Thyroid gland (tissue), 4 donors: ENCODE measurements at regions not wholly inside any gene's neighbourhood (a gene's known extent, or its start where the extent isn't known, plus 50 kb on each side); places are given as distances from the start of the nearest gene placed in this dataset.

Experiments
- DNase-seq, 2 donors: peaks; one replicate each; pipeline ENCODE4 v3.0.0-alpha.2; 2019
- H3K27ac ChIP-seq, 3 donors: fragments of 200-600 bp; sonication (generic); 1 replicate in 2 of 3; 2 replicates in 1 of 3; pipeline ENCODE4 v1.5.1; 2016 to 2019; ENCODE audit warnings: mild to moderate bottlenecking in 1 of 3, moderate library complexity in 1 of 3
- H3K27me3 ChIP-seq: fragments of 200-600 bp; sonication (generic); one replicate; pipeline ENCODE4 v1.5.1; 2019
- H3K36me3 ChIP-seq, 2 donors: fragments of 200-600 bp; sonication (generic); one replicate each; pipeline ENCODE4 v1.5.1; 2016 to 2019
- H3K4me1 ChIP-seq, 2 donors: fragments of 200-600 bp; sonication (generic); one replicate each; pipeline ENCODE4 v1.5.1; 2017 to 2019
- H3K4me3 ChIP-seq, 3 donors: fragments of 200-600 bp; sonication (generic); replicated peaks in 1 of 3; 1 replicate in 2 of 3; 2 replicates in 1 of 3; pipeline ENCODE4 v1.5.1; 2016; ENCODE audit warnings: mild to moderate bottlenecking in 1 of 3
- H3K9me3 ChIP-seq: fragments of 200-600 bp; sonication (generic); one replicate; pipeline ENCODE4 v1.5.1; 2017
- POLR2A ChIP-seq, 2 donors: fragments of 450-650 bp; IDR thresholded peaks; one replicate each; pipeline ENCODE4 v1.6.1; 2017; ENCODE audit warnings: antibody characterized with exemption in 2 of 2, mild to moderate bottlenecking in 2 of 2, moderate library complexity in 1 of 2
- WGBS, 2 donors: methylation state at CpG; one replicate each; pipeline ENCODE4 v1.1.5; 2017; 5-methylcytosine and 5-hydroxymethylcytosine counted together
- intact Hi-C: fragments of 100-400 bp; cut with DNase I; formaldehyde crosslinking; loops from one replicate; pipeline ENCODE4 v1.15.1; 2023
- TF ChIP-seq, protein P1 (sequence below), 6 experiments: fragments of 200-600 bp in 3 of 6; fragments of 450-650 bp in 3 of 6; sonication (generic) in 3 of 6; IDR thresholded peaks; one replicate each; pipeline ENCODE4 v1.5.1; 2016 to 2019; ENCODE audit warnings: antibody characterized with exemption in 6 of 6, mild to moderate bottlenecking in 2 of 6, inconsistent platforms in 1 of 6, moderate library complexity in 1 of 6

DNA sequence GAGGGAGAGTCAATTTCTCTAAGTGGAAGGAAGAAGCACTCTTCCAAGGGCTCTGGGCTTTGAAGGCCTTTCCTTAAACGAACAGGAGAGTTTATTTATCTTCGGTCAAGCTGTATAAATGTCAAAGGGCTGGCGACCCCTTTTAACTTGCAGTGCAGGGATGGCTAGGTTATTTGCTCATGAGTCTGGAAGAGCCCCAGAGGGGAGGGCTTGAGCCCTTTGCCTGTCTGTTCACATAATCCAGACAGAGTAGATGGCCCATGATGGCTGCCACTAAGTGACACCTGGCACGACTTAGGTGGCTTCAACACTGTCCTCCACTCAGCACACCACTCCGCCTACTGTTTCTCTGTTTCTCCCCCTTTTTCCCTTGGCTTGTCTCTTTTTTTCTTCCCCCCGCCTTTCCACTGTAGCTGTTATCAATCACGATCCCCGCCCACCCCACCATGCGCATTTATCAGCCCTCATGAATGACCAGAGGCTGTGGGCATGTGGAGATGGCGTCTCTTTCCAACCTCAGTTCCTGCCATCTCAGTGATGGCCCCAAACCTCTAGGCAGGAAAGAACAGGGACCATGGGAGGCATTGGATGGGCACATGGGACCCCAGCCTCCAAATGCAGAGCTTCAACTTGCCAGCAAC lies 408.7 kb upstream of the TNRC6C start:
- intact Hi-C loops, result no loop called here
- Histone ChIP-seq H3K9me3 (no peaks in the 10 kb centered on the region), H3K27ac (no peak overlapping the region), H3K4me3 (no peak overlapping the region), H3K4me1 (no peaks in the 10 kb centered on the region), H3K36me3 (no peaks in the 10 kb centered on the region), H3K27me3 (no peaks in the 10 kb centered on the region)
- WGBS, 2 donors, result 80 to 88% methylated on average over 10 of the region's 10 CpGs
- no peak for TF ChIP-seq POLR2A (IDR thresholded peaks at IDR 0.05)
- TF ChIP-seq, protein P1, sequence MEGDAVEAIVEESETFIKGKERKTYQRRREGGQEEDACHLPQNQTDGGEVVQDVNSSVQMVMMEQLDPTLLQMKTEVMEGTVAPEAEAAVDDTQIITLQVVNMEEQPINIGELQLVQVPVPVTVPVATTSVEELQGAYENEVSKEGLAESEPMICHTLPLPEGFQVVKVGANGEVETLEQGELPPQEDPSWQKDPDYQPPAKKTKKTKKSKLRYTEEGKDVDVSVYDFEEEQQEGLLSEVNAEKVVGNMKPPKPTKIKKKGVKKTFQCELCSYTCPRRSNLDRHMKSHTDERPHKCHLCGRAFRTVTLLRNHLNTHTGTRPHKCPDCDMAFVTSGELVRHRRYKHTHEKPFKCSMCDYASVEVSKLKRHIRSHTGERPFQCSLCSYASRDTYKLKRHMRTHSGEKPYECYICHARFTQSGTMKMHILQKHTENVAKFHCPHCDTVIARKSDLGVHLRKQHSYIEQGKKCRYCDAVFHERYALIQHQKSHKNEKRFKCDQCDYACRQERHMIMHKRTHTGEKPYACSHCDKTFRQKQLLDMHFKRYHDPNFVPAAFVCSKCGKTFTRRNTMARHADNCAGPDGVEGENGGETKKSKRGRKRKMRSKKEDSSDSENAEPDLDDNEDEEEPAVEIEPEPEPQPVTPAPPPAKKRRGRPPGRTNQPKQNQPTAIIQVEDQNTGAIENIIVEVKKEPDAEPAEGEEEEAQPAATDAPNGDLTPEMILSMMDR (IDR thresholded peaks at IDR 0.05), result no peak
- DNase-seq, result no peak

DNA sequence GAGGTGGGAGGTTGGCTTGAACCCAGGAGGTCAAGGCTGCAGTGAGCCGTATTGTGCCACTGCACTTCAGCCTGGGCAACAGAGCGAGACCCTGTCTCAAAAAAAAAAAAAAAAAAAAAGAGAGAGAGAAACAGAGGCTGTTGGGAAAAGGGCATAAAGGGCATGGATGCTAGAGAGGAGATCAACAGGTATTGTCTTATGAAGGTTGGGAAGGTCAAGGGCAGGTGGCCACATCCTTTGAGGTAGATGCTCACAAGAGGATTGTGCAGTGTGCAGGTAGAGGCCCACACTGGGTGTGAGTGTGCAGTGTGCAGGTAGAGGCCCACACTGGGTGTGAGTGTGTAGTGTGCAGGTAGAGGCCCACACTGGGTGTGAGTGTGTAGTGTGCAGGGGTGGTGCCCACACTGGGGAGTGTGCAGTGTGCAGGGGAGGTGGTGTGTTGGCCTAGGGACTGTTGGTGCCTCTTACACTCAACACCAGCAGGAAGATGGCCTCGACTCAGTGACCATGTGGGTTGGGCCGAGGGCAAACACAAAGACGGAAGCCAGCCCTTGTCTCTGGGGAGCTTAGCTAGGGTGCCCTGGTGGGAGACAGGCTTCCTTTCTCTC lies 404.9 kb upstream of the TNRC6C start:
- intact Hi-C loops, result no loop called here
- no peaks in the 10 kb centered on the region for H3K9me3 ChIP-seq
- H3K27ac ChIP-seq, result no peak overlapping the region
- TF ChIP-seq POLR2A (IDR thresholded peaks at IDR 0.05), result no peak
- H3K4me1 ChIP-seq, result peaks cover 6 to 14% of the 10 kb centered on the region in 2 donors
- DNase-seq, result no peak
- no peaks in the 10 kb centered on the region for H3K36me3 ChIP-seq
- H3K4me3 ChIP-seq, result no peak overlapping the region
- 83 to 91% methylated on average over 5 of the region's 5 CpGs for WGBS, 2 donors
- H3K27me3 ChIP-seq, result no peaks in the 10 kb centered on the region

DNA sequence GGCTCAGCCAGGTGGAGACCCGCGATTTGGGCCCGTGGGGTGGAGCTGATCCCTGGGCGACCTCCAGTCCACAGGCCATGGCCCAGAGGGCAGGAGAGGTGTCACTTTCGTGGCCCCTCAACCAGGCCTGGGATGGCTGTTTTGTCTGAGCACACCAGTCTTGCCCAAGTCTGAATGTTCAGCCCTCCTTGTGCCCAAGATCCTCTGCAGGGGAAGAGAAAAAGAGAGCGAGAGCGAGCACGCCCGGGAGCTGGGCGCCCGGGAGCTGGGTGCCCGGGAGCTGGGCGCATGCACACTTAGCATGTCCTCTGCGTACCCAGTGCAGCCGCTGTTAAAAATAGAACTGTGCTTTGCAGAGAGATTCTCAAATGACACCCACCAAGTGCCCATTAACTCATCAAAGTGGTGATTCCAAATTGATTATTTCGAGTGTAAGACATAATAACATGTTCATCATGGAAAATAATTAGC lies 403.3 kb upstream of the TNRC6C start:
- no peak for TF ChIP-seq POLR2A (IDR thresholded peaks at IDR 0.05)
- TF ChIP-seq, protein P1 (IDR thresholded peaks at IDR 0.05), result no peak
- H3K9me3 ChIP-seq, result no peaks in the 10 kb centered on the region
- H3K4me3 ChIP-seq, result no peak overlapping the region
- no peaks in the 10 kb centered on the region for H3K36me3 ChIP-seq
- DNase-seq, result peak; percentile 6 to 19
- no peaks in the 10 kb centered on the region for H3K27me3 ChIP-seq
- intact Hi-C loops, result no loop called here
- H3K27ac ChIP-seq, result no peak overlapping the region
- 31 to 63% methylated on average over 11 of the region's 16 CpGs for WGBS, 2 donors
- peaks cover 6 to 14% of the 10 kb centered on the region in 2 donors for H3K4me1 ChIP-seq

DNA sequence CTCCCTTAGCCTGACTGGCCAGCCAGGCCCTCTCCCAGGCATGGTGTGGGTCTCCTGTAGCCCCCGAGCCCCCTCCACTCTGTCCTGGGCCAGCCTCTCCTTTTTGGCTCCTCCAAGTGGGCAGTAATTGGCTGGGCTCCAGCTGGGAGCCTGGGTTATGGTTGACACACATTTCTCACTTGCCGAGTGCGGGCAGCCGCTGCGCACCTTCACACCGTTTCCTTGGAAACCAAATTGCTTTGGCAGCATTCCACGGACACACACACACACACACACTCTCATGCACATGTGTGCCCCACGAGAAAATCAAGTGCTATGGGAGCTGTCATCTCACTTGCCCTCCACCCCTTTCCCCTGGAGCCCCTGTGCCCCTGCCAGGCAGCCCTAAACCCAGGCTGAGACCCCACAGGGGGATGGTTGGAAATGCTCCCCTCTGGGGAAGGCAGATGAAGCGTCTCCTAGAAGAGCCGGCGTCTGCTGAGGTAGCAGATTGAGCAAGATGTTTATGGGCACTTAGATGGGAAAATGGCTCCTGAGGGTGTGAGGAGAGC lies 402.7 kb upstream of the TNRC6C start:
- Histone ChIP-seq H3K9me3 (no peaks in the 10 kb centered on the region), H3K4me3 (no peak overlapping the region), H3K27me3 (no peaks in the 10 kb centered on the region), H3K4me1 (peaks cover 6 to 14% of the 10 kb centered on the region in 2 donors), H3K36me3 (no peaks in the 10 kb centered on the region), H3K27ac (no peak overlapping the region)
- intact Hi-C loops, result no loop called here
- 8 to 23% methylated on average over 11 of the region's 11 CpGs for WGBS, 2 donors
- peak; percentile 93 to 95 for DNase-seq
- TF ChIP-seq POLR2A (IDR thresholded peaks at IDR 0.05), result no peak
- TF ChIP-seq, protein P1 (IDR thresholded peaks at IDR 0.05), result no peak

DNA sequence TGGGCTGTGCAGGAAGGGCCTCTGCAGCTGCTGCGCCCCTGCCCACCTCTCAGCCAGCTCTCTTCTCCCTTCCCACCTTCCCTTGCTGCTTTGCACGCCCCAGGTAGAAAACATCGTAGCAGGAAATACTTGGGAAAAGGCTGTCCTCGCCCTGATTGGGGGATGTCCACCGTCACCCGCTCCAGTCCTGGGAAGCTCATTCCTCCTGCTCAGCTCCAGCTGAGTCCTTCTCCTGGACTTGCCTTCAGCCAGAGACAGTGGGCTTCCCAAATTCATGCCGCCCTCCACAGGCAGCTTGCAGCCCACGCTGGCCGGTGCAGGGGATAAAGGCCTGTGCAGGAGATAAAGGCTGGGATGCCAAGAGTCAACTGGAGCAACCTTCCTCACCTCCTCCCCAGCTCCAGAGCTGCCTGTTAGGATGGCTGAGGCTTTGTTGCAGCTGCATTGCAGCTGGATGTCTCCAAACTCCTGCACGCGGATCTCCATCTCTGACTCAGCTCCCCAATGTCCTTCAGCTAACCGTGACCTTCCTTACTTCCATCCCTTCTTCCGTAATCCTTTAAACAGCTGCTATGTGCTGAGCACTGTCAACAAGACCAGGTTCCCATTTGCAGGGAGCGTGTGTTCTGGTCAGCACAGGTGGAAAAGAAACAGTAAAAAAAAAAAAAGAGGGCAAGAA lies 402.0 kb upstream of the TNRC6C start:
- WGBS, 2 donors, result 76 to 88% methylated on average over 8 to 13 of the region's 14 CpGs
- TF ChIP-seq, protein P1 (IDR thresholded peaks at IDR 0.05), result no peak
- TF ChIP-seq POLR2A (IDR thresholded peaks at IDR 0.05), result no peak
- intact Hi-C loops, result no loop called here
- no peak for DNase-seq
- peaks cover 6 to 14% of the 10 kb centered on the region in 2 donors for H3K4me1 ChIP-seq
- H3K4me3 ChIP-seq, result no peak overlapping the region
- no peaks in the 10 kb centered on the region for H3K36me3 ChIP-seq
- no peaks in the 10 kb centered on the region for H3K9me3 ChIP-seq
- no peaks in the 10 kb centered on the region for H3K27me3 ChIP-seq
- H3K27ac ChIP-seq, result no peak overlapping the region
